ENCODE measurements at regions not wholly inside any gene's neighbourhood (a gene's known extent, or its start where the extent isn't known, plus 50 kb on each side); places are given as distances from the start of the nearest gene placed in this dataset.

- TF ChIP-seq CTCF (IDR thresholded peaks at IDR 0.05; ENCODE audit: insufficient read depth, low read depth, low read length, missing control alignments) = no peak
- H3K4me3 ChIP-seq (ENCODE audit: low read length) = no peak overlapping the region
- no peak for DNase-seq (ENCODE audit: low read depth)
These were observed 404.3 kb upstream of the KLF6 start for GRCh38 chr10:4189281-4189680.

- H3K4me3 ChIP-seq (ENCODE audit: low read length) = no peak overlapping the region
- TF ChIP-seq CTCF (IDR thresholded peaks at IDR 0.05; ENCODE audit: insufficient read depth, low read depth, low read length, missing control alignments) = no peak
- no peak for DNase-seq (ENCODE audit: low read depth)
These were observed 403.4 kb upstream of the KLF6 start for GRCh38 chr10:4188406-4188805.

GRCh38 chr10:4186849-4187540 is 402.0 kb upstream of the KLF6 start:
- DNase-seq (ENCODE audit: low read depth) = no peak
- TF ChIP-seq CTCF (IDR thresholded peaks at IDR 0.05; ENCODE audit: insufficient read depth, low read depth, low read length, missing control alignments) = no peak
- H3K4me3 ChIP-seq (ENCODE audit: low read length) = no peak overlapping the region

- H3K4me3 ChIP-seq (ENCODE audit: low read length) = no peak overlapping the region
- DNase-seq (ENCODE audit: low read depth) = no peak
- TF ChIP-seq CTCF (IDR thresholded peaks at IDR 0.05; ENCODE audit: insufficient read depth, low read depth, low read length, missing control alignments) = no peak
These were observed 398.8 kb upstream of the KLF6 start for GRCh38 chr10:4183761-4184261.

GRCh38 chr10:4181621-4182049 is 396.6 kb upstream of the KLF6 start:
- DNase-seq (ENCODE audit: low read depth) = no peak
- TF ChIP-seq CTCF (IDR thresholded peaks at IDR 0.05; ENCODE audit: insufficient read depth, low read depth, low read length, missing control alignments) = no peak
- no peak overlapping the region for H3K4me3 ChIP-seq (ENCODE audit: low read length)

GRCh38 chr10:4181081-4181480 is 396.1 kb upstream of the KLF6 start:
- DNase-seq (ENCODE audit: low read depth) = no peak
- TF ChIP-seq CTCF (IDR thresholded peaks at IDR 0.05; ENCODE audit: insufficient read depth, low read depth, low read length, missing control alignments) = no peak

GRCh38 chr10:4177791-4178190 is 392.8 kb upstream of the KLF6 start:
- no peak overlapping the region for H3K4me3 ChIP-seq (ENCODE audit: low read length)
- no peak for DNase-seq (ENCODE audit: low read depth)
- TF ChIP-seq CTCF (IDR thresholded peaks at IDR 0.05; ENCODE audit: insufficient read depth, low read depth, low read length, missing control alignments) = no peak

More at GRCh38 chr10:4181081-4181480, 396.1 kb upstream of the KLF6 start:
- H3K4me3 ChIP-seq (ENCODE audit: low read length) = no peak overlapping the region
